Fibroblast of skin of left quadriceps (primary cell): ENCODE measurements at regions not wholly inside any gene's neighbourhood (a gene's known extent, or its start where the extent isn't known, plus 50 kb on each side); places are given as distances from the start of the nearest gene placed in this dataset.

Experiments used
- DNase-seq, 2 experiments: peaks; one replicate each; pipeline ENCODE4 v3.0.0-alpha.2; 2013; ENCODE audit warnings: low read depth in 2 of 2

DNA sequence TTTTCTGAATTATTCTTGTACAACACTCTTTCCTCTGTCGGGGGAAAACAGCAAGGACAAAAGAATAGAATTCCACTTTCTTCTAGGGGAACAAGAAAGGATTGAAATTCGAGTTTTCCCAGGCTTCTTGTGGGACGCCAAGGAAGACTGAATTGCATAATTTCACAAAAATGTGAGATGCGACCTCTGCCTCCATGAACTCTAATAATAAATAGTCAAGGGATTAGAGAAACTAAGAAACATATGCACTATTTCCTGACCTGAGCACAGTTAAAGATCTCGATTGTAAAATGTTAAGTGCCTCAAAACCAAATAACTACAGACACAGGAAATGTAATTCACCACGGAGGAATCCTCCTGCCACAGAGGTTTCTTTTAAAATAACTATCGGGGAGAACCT, 117.3 kb upstream of the MARK1 start:
- DNase-seq: peak; percentile 57 to 66

DNA sequence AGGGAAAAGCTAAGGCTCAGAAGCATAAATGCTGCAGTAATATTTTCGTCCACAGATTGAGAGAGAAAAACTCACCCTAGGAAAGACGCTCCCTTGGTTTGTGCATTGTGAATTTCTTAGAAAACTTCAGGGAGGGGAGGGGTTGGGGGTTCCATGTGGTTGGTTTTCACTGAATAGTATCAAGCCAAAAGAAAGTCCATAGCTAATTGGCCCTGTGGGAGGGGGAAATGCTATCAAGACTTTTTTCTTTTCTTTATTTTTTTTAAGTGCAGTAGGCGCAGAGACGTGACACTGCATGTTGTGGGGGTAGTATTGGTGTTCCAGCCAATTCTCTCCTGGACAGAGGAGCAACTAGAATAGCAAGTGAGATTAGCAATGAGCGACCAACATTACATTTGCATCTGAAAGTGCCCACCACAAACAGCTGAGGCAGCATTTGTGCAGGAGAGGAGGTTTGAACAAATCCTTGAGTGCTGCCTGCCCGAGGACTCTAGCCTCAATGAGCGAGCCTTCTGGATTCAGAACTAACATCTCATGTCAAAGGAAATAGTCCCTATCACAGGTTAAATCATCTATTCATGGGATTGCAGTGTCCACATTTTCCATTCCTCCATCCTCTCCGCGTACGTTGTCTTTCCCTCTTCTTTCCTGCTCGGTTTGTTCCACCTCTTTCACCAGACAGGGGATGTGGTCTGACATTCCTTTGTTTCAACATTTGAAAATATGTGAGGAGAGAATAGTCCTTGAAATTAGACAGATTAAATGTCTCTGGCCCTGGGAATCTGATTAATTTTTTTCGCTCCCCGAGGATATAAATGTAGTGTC, 118.0 kb upstream of the MARK1 start:
- DNase-seq: no peak

DNA sequence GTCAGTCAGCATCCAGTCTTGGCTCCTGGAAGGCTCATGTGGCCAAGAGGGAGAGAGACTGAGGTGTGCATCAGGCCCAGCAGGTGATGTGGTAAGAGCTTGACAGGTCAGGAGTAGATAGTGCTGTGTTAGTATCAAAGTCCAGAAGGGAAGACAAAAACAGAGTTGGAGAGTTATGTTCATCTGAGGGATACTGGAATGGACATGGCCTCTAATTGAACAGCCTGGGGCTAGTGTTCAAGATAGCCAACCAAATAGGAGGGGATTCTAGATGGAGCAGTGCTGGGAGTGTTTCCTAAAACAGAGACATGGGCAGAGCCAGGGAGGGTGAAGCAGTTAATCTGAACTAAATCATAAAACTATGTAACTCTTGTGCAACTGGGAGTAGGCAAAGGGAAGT, 120.7 kb upstream of the MARK1 start:
- no peak for DNase-seq

DNA sequence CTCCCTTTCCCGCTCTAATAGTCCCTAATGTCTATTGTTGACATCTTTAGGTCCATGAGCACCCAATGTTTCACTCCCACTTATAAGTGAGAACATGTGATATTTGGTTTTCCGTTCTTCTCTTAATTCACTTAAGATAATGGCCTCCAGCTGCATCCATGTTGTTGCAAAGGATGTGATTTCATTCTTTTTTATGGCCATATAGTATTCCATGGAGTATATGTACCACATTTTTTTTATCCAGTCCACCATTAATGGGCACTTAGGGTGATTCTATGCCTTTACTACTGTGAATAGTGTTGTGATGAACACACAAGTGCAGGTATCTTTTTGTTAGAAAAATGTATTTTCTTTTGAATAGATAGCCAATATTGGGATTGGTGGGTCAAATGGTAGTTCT, 126.0 kb upstream of the RAB3GAP2 start:
- DNase-seq: no peak

DNA sequence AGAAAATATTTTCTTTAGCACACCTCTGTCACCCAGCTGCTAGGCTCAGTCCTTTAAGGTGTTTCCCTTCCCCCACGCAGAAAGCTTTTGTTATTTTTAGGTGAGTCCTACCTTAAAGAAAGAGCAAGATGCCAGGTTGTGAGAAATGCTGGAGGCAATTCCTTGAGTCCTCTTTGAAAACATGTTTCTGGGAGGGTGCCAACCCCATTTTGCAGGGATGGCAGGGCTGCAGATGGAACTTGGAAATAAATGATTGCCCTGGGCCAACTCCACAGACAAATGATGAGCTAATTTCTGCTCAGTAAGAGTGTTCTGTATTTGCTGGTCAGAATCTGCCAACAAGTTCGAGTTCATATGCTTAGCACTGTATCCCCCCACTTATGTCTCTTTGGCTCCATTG, 119.2 kb upstream of the RAB3GAP2 start:
- DNase-seq: no peak

DNA sequence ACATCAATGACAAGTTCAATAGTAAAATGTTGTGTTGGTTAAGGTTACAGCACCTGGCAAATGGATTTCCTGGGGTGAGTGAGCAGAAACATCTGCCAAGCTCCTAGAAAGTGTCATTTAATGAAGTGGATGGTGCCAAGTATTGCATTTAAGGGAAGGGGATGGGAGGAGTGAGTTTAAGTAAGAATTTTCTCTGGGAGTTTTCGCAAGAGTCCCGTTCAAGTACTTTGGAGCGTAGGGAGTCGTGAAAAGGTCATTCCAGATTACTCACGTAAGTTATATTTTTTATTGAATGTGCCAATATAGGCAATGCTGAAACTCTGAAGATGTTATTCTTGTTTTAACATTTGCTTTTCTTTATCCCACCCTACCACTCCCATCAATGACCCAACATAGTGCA, 117.4 kb upstream of the RAB3GAP2 start:
- no peak for DNase-seq

DNA sequence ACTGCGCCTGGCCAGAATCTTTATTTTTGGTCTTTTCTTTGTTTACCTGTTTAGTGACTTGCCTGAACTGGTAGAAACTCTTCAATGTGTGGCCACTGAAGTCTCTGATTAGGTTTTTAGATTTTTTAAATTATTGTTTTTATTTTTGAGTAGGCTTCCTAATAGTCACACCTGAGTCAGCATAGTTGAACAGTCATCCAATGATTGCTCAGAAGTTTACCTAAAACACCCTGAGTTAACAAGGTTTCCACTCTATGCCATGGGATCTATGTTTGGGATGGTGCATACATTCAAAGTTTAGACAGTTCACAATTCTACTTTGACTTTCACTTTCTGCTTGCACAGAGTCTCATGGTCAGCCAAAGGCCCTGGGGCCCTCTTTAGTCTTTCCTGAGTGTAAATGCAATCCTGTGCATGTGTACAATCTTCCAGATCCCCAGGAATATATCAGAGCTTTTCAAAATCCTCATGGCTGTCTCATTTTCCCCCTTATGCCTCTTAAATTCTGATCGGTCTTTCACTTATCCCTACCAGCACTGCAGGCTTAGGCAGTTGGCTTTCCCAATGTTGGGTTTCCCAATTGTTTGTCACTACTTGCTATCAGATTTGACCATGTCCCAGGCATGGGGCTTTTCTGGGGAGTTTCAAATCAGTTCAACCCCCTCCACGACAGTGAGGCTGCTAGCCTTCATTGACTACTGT, 114.4 kb upstream of the RAB3GAP2 start:
- no peak for DNase-seq

DNA sequence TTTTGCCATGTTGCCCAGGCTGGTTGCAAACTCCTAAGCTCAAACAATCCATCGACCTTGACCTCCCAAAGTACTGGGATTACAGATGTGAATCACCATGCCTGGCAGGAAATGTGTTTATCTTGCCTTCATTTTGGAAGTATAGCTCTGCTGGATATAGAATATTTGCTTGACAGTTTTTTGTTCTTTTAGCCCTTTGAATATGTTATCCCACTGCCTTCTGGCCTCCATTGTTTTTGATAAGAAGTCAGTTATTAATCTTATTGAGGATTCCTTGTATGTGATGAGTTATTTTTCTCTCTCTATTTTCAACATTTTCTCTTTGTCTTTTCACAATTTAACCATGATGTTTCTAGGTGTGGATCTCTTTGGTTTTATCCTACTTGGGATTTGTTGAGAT, 112.9 kb upstream of the RAB3GAP2 start:
- no peak for DNase-seq

DNA sequence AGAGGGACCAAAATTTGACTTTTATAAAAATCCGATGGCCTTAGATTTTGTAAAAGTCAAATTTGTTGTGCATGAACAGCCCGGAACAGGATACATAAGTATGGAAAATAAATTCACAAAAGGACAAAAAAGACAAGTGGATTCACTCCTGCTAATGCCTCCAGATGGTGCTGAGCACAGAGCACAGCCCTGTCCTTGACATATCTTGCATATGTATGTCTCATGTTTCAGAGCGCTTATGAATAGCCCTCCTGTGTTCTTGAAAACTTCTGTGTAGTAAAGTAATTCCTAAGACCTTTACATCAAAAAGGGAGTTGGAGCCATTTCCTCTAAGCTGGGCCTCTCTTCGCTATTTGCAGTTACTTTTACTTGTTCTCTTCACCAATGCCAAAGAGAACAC, 110.7 kb upstream of the RAB3GAP2 start:
- no peak for DNase-seq

DNA sequence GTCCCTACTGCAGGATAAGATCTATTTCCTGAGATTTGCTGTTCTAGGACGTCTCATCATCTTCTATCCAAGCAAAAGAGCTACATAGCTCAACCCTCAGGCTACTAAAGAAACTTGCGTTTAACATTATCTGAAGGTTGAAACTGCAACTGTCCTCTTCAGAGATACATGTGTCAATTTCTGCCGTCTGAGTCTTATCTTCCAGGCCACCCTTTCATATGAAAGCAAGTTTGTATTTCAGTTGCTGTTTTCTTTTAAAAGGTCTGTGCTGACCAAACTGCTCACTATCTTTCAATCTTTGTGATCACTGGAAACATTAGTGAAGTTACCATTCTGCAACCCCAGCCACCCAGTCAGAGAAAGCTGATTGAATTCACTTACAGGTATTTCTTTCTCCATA, 108.6 kb upstream of the RAB3GAP2 start:
- no peak for DNase-seq

DNA sequence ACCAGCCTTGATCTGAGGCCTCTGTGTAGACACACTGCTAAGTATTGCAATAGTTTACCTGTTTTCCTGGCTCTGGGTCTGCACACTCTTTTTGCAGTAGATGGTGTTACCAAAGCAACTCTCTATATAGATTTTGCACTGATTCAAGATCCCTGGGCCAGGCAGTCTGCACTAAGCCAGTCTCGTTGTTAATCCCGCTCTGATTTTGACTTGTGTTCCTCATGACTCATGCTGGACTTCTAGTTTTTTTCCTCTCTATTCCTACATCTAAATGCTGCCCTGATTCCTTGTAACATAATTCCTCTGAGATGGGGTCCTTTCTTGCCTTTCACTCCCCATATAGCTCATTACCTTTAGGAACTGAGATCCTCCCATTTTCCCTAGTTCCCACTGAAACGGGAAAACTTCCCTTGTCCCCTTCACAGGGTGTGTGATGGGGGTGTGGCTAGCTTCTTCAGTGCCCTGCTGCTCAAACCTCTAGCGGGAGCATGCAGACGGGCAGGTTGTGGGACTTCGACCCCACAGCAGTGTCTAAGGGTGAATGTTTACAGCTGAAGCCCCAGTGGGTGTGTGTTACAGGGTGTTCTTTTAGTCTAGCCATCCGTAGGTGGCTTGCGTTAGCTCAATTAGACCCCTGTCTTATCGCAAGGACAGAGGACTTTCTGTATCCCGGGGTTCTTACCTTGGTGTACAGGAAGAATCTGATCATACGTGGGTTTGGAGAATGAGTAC, 106.5 kb upstream of the RAB3GAP2 start:
- DNase-seq: no peak

DNA sequence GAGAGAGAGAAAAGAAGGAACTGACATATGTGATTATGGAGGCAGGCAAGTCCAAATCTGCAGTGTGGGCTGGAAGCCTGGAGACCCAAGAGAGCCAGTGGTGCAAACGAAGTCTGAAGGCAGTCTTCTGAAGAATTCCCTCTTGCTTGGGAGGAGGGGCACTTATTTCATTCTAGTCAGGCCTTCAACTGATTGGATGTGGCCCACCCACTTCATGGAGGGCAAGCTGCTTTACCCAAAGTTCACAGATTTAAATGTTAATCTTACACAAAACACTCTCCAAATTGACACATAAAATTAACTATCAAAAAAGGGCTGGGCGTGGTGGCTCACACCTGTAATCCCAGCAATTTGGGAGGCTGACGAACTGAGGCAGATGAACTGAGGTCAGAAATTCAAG, 103.5 kb upstream of the RAB3GAP2 start:
- DNase-seq: no peak

DNA sequence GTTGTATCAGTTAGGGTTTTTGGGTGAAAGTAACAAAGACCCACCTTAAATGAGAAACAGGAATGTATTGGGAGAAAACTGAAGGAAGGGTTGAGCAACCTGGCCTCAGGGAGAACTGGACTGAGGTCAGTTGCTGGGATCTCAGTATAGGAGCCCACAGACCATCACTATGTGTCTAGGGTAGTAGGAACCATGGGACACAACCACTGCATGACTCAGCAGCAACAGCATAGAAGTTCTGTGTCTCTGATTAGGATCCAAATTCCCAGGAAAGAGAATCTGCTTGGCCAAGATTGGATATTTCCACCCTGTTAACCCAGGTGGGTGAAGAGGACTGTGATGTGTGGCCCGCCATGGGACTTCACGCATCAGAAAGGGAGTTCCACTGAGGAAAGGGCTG, 102.2 kb upstream of the RAB3GAP2 start:
- no peak for DNase-seq

DNA sequence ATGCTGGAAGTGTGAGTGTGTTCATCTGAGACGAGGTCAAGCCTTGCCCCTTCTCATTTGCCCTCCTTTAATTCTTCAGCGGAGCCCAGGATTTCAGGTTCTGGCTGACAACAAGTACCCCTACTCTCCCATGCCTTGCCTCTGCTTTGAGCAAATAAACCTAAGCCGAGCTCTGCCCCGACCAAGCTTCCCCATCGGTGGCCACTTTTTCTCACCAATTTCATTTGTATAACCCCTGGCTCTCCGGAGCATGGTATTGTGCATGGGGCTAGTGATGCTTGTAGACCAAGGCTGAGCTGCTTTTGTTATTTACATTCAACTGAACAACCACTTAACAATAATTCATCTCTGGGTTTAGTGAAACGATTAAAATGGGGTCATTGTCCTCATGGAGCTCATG, 100.2 kb upstream of the RAB3GAP2 start:
- no peak for DNase-seq

DNA sequence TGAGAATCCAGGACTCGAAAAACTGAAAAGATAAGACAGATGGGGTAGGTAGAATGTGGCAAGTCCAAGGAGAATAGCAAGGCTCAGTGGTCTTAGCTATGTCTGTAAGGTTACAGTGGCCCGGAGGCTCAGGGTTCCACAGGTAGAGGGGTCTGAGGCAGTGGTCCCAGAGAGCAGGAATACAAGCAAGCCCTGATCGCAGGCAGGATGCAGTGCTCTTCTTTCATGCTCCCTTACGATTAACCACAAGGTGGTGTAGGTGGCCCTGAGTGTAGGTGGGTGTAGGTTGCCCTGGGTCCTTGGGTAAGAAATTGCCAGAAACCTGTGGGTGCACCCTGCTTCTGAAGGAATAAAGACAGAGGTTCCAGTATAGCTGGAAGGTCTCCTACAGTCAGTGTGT, 99.1 kb upstream of the RAB3GAP2 start:
- DNase-seq: no peak

DNA sequence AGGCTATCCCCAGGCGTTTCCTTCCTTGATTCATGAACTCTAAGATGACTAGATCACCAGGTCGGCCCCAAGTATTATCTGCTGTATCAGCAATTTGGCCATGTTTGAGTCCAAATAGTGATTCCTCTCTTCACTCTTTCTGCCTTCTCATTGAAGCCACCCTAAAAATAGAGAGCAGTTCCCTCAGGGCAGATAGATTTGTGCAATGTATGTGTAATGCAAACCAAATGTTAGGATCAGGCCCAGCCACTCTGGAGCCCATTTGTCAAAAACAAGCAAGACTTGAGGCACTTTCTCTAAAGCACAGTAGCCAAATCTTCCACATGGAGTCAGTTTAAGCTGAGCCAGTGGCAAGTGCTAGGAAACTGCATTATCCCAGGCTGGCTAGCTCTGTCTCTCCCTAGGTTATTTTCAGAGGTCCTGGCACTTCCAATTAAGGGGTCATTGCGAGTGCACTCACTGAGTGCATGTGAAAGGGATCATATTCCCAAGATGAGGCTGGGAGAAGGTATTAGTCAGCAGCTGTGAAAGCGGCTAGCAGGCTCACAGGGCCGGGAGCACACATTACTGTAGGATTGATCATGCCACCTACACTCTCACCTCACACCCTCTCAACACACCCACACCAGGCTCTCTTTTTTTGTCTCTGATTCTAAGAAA, 97.9 kb upstream of the RAB3GAP2 start:
- peak; percentile 80 for DNase-seq

DNA sequence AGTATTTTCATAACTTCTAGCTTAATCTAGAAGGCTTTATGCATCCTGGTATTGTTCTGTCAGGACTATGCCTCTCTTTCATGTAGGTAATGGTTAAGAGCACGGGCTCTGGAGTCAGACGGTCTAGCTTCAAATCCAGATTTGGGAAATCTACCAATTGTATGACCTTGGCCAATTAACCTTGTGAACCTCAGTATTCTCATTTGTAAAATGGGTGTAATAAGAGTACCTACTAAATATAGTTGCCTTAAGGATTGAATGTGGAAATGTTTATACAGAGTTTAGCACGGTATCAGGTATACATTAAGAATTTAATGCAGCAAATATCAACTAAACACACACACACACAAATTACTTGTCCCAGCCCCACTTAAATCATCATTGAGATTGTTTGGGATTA, 97.3 kb upstream of the RAB3GAP2 start:
- DNase-seq: no peak

DNA sequence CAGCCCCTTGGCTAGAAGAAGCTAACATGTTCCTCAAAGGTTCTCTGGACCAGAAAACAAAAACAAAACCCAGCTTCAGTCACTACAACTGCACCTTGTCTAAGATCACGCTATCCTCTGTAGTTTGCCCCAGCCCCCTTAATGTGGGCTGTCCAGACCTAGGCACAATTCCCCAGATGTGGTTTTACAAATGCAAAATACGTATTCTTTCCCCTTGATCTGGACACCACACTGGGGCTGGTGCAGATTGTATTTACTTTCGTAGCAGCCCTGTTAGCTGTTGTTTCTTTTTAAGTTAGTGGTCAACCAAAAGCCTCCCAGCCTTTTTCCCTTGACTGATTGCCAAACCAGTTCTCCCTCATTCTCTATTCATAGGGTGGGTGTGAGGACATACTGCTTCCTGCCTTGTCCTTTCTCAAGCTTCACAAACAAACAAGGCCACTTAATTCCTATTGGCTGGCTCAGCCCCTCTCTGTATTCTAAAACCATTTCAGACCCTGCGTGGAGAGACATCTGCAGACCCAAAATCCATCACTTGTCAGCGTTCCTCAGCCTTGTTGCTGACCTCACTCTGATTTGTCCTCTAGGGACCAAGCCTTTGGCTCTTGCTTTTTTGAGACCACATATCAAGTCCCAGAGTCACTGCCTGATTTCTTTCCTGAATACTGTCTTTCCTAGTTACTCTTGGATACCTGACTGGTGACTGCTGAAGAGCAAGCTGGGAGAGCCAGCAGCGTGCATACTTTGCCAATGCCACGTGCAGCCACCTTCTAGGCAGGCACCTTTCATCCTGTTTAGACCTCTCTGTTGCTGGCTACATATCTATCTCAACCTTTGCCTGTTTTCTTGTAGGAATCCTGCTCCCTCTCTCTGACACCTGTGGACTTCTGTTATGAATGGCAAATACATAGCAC, 96.4 kb upstream of the RAB3GAP2 start:
- DNase-seq: no peak

DNA sequence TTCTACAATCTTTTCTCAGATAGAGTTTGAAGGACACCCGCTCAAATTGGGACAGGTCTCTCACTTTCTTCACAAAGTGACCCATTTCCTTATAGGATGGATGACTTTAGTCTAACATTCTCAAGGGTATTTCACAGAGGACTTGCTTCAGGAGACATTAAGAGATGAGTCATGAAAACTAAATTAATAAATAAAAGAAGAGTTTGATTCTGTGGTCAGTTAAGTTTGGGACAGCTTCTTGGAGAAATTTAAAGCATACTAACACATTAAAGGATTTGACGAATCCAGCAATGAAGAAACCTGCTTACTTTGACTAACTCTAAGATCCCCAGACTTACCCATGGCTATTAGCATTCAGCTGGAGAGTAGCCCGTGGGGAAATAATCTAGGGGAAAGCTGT, 95.6 kb upstream of the RAB3GAP2 start:
- DNase-seq: no peak

DNA sequence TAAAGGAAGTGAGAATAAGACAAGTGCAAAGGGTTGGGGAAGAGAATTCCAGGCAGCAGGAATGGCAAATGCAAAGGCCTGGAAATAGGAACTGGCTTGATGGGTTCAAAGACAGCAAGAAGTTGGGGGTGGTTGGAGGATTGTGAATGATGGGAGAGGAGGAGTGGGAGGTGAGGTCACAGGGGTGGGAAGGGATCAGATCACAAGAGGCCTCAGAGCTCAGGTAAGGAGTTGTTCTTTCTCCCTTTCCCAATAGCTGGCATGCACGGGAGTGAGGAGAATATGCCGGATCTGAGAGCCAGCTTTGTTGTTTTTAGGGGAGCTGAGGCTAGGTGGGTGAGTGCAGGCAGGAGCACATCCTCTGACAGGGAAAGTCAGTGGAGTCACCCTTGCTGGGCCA, 94.0 kb upstream of the RAB3GAP2 start:
- no peak for DNase-seq

DNA sequence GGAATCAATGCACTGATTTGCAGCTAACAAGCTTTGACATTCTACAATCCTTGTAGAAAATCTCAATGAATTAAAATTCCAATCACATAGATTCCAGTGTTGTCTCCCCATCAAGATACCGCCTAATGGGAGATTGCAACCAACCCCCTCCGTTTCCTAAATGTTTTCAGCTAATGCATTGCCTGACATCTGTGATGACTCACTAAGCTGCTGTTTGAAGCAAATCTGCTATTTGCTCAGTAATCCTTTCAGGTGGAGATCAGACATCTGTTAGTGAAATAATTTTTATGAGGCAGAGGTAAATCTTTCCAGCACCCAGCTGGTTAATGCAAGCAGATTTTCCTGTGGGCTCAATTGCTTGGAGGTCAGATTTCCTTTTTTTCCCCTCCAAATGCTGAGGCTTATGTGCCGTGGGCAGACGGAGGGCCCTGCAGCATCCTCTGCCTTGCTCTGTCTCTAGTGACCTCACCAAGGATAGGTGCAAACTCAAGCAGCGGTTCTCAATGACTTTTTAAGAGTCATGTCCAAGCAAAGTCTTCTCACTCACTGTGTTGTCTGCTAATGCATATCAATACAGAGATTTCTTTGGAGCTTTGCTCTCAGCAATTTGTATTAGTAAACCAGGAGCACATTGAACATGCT, 91.1 kb upstream of the RAB3GAP2 start:
- peak; percentile 13 to 18 for DNase-seq
